Thyroid gland (tissue), 4 donors: ENCODE measurements at regions not wholly inside any gene's neighbourhood (a gene's known extent, or its start where the extent isn't known, plus 50 kb on each side); places are given as distances from the start of the nearest gene placed in this dataset.

Experiments
- POLR2A ChIP-seq, 2 donors: fragments of 450-650 bp; IDR thresholded peaks; one replicate each; pipeline ENCODE4 v1.6.1; 2017; ENCODE audit warnings: antibody characterized with exemption in 2 of 2, mild to moderate bottlenecking in 2 of 2, moderate library complexity in 1 of 2
- TF ChIP-seq, protein P1 (sequence below), 6 experiments: fragments of 200-600 bp in 3 of 6; fragments of 450-650 bp in 3 of 6; sonication (generic) in 3 of 6; IDR thresholded peaks; one replicate each; pipeline ENCODE4 v1.5.1; 2016 to 2019; ENCODE audit warnings: antibody characterized with exemption in 6 of 6, mild to moderate bottlenecking in 2 of 6, inconsistent platforms in 1 of 6, moderate library complexity in 1 of 6

DNA sequence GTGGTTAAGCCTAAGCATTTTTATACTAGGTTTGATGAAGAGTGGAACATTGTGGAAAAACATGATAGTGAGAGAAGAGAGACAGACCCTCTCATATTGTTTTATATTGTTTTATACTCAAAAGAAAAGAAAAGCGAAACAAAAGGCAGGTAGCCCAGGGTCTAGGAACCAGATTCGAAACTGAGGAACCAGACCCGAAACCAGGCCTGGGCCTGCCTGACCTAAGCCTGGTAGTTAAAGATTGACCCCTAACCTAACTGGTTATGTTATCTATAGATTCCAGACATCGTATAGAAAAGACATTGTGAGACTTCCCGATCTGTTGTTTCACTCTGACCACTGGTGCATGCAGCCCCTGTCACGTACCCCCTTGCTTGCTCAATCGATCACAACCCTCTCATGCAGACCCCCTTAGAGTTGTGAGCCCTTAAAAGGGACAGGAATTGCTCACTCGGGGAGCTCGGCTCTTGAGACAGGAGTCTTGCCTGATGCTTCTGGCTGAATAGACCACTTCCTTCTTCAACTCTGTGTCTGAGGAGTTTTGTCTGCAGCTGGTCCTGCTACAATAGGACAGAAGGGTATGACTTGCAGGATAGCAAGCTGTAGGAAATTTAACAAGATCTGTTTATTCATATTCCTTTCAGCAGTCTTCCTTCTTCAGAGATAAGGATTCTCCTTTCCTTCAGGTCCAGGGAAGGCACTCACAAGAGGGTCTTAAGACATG is 147.1 kb upstream of the PLEKHA5 start:
- TF ChIP-seq, protein P1, sequence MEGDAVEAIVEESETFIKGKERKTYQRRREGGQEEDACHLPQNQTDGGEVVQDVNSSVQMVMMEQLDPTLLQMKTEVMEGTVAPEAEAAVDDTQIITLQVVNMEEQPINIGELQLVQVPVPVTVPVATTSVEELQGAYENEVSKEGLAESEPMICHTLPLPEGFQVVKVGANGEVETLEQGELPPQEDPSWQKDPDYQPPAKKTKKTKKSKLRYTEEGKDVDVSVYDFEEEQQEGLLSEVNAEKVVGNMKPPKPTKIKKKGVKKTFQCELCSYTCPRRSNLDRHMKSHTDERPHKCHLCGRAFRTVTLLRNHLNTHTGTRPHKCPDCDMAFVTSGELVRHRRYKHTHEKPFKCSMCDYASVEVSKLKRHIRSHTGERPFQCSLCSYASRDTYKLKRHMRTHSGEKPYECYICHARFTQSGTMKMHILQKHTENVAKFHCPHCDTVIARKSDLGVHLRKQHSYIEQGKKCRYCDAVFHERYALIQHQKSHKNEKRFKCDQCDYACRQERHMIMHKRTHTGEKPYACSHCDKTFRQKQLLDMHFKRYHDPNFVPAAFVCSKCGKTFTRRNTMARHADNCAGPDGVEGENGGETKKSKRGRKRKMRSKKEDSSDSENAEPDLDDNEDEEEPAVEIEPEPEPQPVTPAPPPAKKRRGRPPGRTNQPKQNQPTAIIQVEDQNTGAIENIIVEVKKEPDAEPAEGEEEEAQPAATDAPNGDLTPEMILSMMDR (IDR thresholded peaks at IDR 0.05), result no peak
- TF ChIP-seq POLR2A (IDR thresholded peaks at IDR 0.05), result no peak
